IMR-90 (cell line): ENCODE measurements at regions not wholly inside any gene's neighbourhood (a gene's known extent, or its start where the extent isn't known, plus 50 kb on each side); places are given as distances from the start of the nearest gene placed in this dataset.

Experiments used
- ATAC-seq: fragments of 200-7000 bp; cut with Tn5 transposase; 2 replicates; pipeline ENCODE4 v1.9.1; 2020; ENCODE audit warnings: low read depth, mild to moderate bottlenecking, moderate library complexity
- BruUV-seq: library from RNA; stranded (reverse); fragments of 400-500 nt; replicated peaks from 2 replicates; lab custom pipeline; 2021; lab: Mats Ljungman, UMichigan
- CTCF ChIA-PET: fragments of 300-600 bp; formaldehyde crosslinking; extraction: SDS; loops from one replicate; lab custom pipeline; 2021; ENCODE audit warnings: antibody characterized with exemption; lab: Yijun Ruan, JAX
- POLR2A ChIA-PET: fragments of 300-600 bp; sonication (Branson Sonifier 250); formaldehyde crosslinking; loops from one replicate; lab custom pipeline; 2022; ENCODE audit warnings: antibody characterized with exemption; ENCODE audit not compliant: unreplicated experiment; lab: Charles Lee
- DNase-seq: peaks from one replicate; pipeline ENCODE4 v3.0.0; 2013
- H2AFZ ChIP-seq: replicated peaks from 2 replicates; pipeline ENCODE3; 2013; ENCODE audit warnings: low read length, mild to moderate bottlenecking; ENCODE audit not compliant: poor library complexity
- H2AK5ac ChIP-seq: 2 replicates; pipeline ENCODE4 v1.6.1; 2013; ENCODE audit warnings: low read depth, low read length, inconsistent platforms
- H2AK9ac ChIP-seq: replicated peaks from 2 replicates; pipeline ENCODE3; 2013; ENCODE audit warnings: mild to moderate bottlenecking, low read depth, low read length, moderate library complexity; ENCODE audit not compliant: poor library complexity
- H2BK120ac ChIP-seq: 2 replicates; pipeline ENCODE4 v1.6.1; 2013; ENCODE audit warnings: low read depth, low read length, inconsistent platforms
- H2BK15ac ChIP-seq: 3 replicates; pipeline ENCODE4 v1.6.1; 2013; ENCODE audit warnings: low read depth, low read length, inconsistent platforms
- H2BK20ac ChIP-seq: 2 replicates; pipeline ENCODE4 v1.6.1; 2013; ENCODE audit warnings: low read depth, mild to moderate bottlenecking, inconsistent platforms, low read length, moderate library complexity
- H2BK5ac ChIP-seq: 2 replicates; pipeline ENCODE4 v1.6.1; 2013; ENCODE audit warnings: mild to moderate bottlenecking, low read depth, low read length, inconsistent platforms; ENCODE audit not compliant: poor library complexity, severe bottlenecking
- H3K14ac ChIP-seq: replicated peaks from 2 replicates; pipeline ENCODE4 v1.6.1; 2013; ENCODE audit warnings: low read depth, low read length, inconsistent platforms
- H3K18ac ChIP-seq: 2 replicates; pipeline ENCODE4 v1.6.1; 2013; ENCODE audit warnings: low read depth, low read length, control low read depth
- H3K23ac ChIP-seq: 2 replicates; pipeline ENCODE4 v1.6.1; 2013; ENCODE audit warnings: low read depth, low read length, inconsistent platforms
- H3K27ac ChIP-seq: 2 replicates; pipeline ENCODE4 v1.5.1; 2013; ENCODE audit warnings: mild to moderate bottlenecking, control low read depth, low read length; ENCODE audit not compliant: insufficient read depth
- H3K27me3 ChIP-seq: 2 replicates; pipeline ENCODE4 v1.6.1; 2013; ENCODE audit warnings: low read length; ENCODE audit not compliant: control insufficient read depth, insufficient read depth
- H3K36me3 ChIP-seq: 2 replicates; pipeline ENCODE4 v1.6.1; 2013; ENCODE audit warnings: low read length, mixed read lengths; ENCODE audit not compliant: control insufficient read depth, insufficient read depth
- H3K4ac ChIP-seq: 2 replicates; pipeline ENCODE4 v1.6.1; 2013; ENCODE audit warnings: low read depth, low read length, inconsistent platforms
- H3K4me1 ChIP-seq: 2 replicates; pipeline ENCODE4 v1.6.1; 2013; ENCODE audit warnings: low read length, mixed read lengths; ENCODE audit not compliant: control insufficient read depth, insufficient read depth
- H3K4me2 ChIP-seq: 2 replicates; pipeline ENCODE4 v1.6.1; 2013; ENCODE audit warnings: low read depth, mild to moderate bottlenecking, control low read depth, low read length, moderate library complexity
- H3K4me3 ChIP-seq: 2 replicates; pipeline ENCODE4 v1.5.1; 2013; ENCODE audit warnings: low read depth, mild to moderate bottlenecking, control low read depth, low read length, moderate library complexity; ENCODE audit not compliant: insufficient read depth
- H3K56ac ChIP-seq: 2 replicates; pipeline ENCODE4 v1.6.1; 2013; ENCODE audit warnings: low read length, inconsistent platforms; ENCODE audit not compliant: insufficient read depth; ENCODE audit errors: extremely low read depth
- H3K79me1 ChIP-seq, 2 experiments: 2 replicates each; pipeline ENCODE4 v1.6.1; 2013; ENCODE audit warnings: low read length in 2 of 2, inconsistent platforms in 1 of 2, low read depth in 1 of 2
- H3K9ac ChIP-seq: 2 replicates; pipeline ENCODE4 v1.6.1; 2013; ENCODE audit warnings: low read depth, low read length, control low read depth
- H3K9me1 ChIP-seq: 2 replicates; pipeline ENCODE4 v1.6.1; 2013; ENCODE audit warnings: low read length, inconsistent platforms; ENCODE audit not compliant: insufficient read depth
- H3K9me3 ChIP-seq: 2 replicates; pipeline ENCODE4 v1.6.1; 2013; ENCODE audit warnings: low read length; ENCODE audit not compliant: control insufficient read depth, insufficient read depth
- H4K20me1 ChIP-seq: 2 replicates; pipeline ENCODE4 v1.6.1; 2013; ENCODE audit warnings: low read length, inconsistent platforms; ENCODE audit not compliant: insufficient read depth
- H4K5ac ChIP-seq: 2 replicates; pipeline ENCODE4 v1.6.1; 2013; ENCODE audit warnings: mild to moderate bottlenecking, low read depth, low read length, control low read depth
- H4K8ac ChIP-seq, 2 experiments: 2 replicates each; pipeline ENCODE4 v1.6.1; 2013; ENCODE audit warnings: low read depth in 2 of 2, low read length in 2 of 2, control low read depth in 1 of 2, inconsistent platforms in 1 of 2
- H4K91ac ChIP-seq: 2 replicates; pipeline ENCODE4 v1.6.1; 2013; ENCODE audit warnings: low read depth, low read length, inconsistent platforms; ENCODE audit not compliant: insufficient read depth
- MAZ ChIP-seq: IDR thresholded peaks from 2 replicates; pipeline ENCODE4 v1.6.1; 2012; ENCODE audit warnings: low read depth, mild to moderate bottlenecking, low read length, improper control_type of control experiment, moderate library complexity, borderline replicate concordance
- RCOR1 ChIP-seq: IDR thresholded peaks from 2 replicates; pipeline ENCODE4 v1.6.1; 2012; ENCODE audit warnings: mild to moderate bottlenecking, low read length, improper control_type of control experiment; ENCODE audit not compliant: insufficient replicate concordance
- dilution Hi-C: fragments of 300-500 bp; cut with HindIII; formaldehyde crosslinking; loops from one replicate; pipeline ENCODE4 v1.14.3; 2018; ENCODE audit warnings: low sequenced_read_pairs; ENCODE audit not compliant: unreplicated experiment
- in situ Hi-C: fragments of 300-500 bp; cut with MboI; formaldehyde crosslinking; loops from 3 replicates; pipeline ENCODE4 v1.14.3; 2019; ENCODE audit warnings: low sequenced_read_pairs, inconsistent platforms, mixed read lengths
- intact Hi-C: fragments of 100-400 bp; cut with micrococcal nuclease; formaldehyde crosslinking; loops from 2 replicates; pipeline ENCODE4 v1.10.0; 2022

DNA sequence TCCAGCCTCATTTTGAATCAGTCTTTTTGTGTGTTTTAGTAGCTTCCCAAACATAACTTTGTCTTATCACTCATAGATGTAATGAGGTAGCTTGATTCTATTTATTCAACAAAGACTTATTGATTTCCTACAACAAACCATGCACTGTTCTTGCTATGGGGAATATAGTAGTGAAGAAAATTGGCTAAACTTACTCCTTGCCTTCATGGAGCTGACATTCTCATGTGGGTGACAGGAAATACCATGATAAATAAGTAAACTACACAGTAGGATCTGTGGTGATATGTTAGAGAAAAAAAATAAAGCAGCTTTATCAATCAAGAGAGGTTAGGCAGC, 255.7 kb upstream of the TNC start:
- 0 out of 2 replicates have a peak overlapping the region, but pooled peaks have one; percentile 67 for H3K4ac ChIP-seq
- peak overlapping the region; percentile 31; the same call in 2 of the 3 replicates for H2BK15ac ChIP-seq
- dilution Hi-C loops (no loop called here), intact Hi-C loops (loop anchor here (2.0 to 10.0 kb wide), 3 partner anchors 143 to 169 kb away; no protein-coding TSS in a partner anchor), in situ Hi-C loops (no loop called here)
- H2AK5ac ChIP-seq, result peak overlapping the region; percentile 72; the same call in 1 of the 2 replicates
- no peak overlapping the region for H3K4me3 ChIP-seq
- BruUV-seq, result no TSS peak
- H4K20me1 ChIP-seq, result no peaks in the 10 kb centered on the region
- DNase-seq (no peak), ATAC-seq (no peak)
- peak overlapping the region; percentile 89 for H3K18ac ChIP-seq
- H4K91ac ChIP-seq, result peak overlapping the region; percentile 45; the same call in 1 of the 2 replicates
- ChIA-PET POLR2A (no interaction called here), CTCF (interaction anchor here (0.6 kb wide), 1 partner anchor 9 kb away, joined by 3 read pairs; no protein-coding TSS in a partner anchor)
- H2AFZ ChIP-seq, result no peak overlapping the region
- peak overlapping the region; percentile 32; the same call in 1 of the 2 replicates for H3K4me2 ChIP-seq
- H3K27ac ChIP-seq, result peak overlapping the region; percentile 42; the same call in 1 of the 2 replicates
- no peak overlapping the region; the same call in 1 of the 2 replicates for H3K14ac ChIP-seq
- H3K9me1 ChIP-seq, result 0 out of 2 replicates have a peak, but pooled peaks cover 3% of the 10 kb centered on the region
- H2BK5ac ChIP-seq, result peak overlapping the region; percentile 77
- peak overlapping the region; percentile 77; the same call in 1 of the 2 replicates for H2BK20ac ChIP-seq
- H3K9ac ChIP-seq, result no peak overlapping the region
- no peak overlapping the region for H3K23ac ChIP-seq
- peaks cover 7% of the 10 kb centered on the region for H3K4me1 ChIP-seq
- no peak overlapping the region for H2AK9ac ChIP-seq
- no peaks in the 10 kb centered on the region for H3K27me3 ChIP-seq
- no peaks in the 10 kb centered on the region for H3K36me3 ChIP-seq
- no peaks in the 10 kb centered on the region; the same call in 1 of the 2 replicates for H3K9me3 ChIP-seq
- no peaks in the 10 kb centered on the region for H3K79me1 ChIP-seq
- H4K8ac ChIP-seq, result 0 out of 4 replicates have a peak overlapping the region, but pooled peaks of 1 of the 2 experiments have one; percentile 5
- peak overlapping the region; percentile 44; the same call in 1 of the 2 replicates for H2BK120ac ChIP-seq
- peak overlapping the region; percentile 47; the same call in 1 of the 2 replicates for H4K5ac ChIP-seq
- TF ChIP-seq RCOR1 (no peak), MAZ (peak; percentile 8; the same call in 1 of the 2 replicates)
- no peak overlapping the region for H3K56ac ChIP-seq
